ENCODE measurements at regions not wholly inside any gene's neighbourhood (a gene's known extent, or its start where the extent isn't known, plus 50 kb on each side); places are given as distances from the start of the nearest gene placed in this dataset.

GRCh38 chr17:33892717-33893591, 362.1 kb upstream of the CCL2 start:
- Histone ChIP-seq H3K9me3 (ENCODE audit: control insufficient read depth, insufficient read depth, low read length) (no peaks in the 10 kb centered on the region), H4K8ac (ENCODE audit: low read depth in 2 of 2, low read length in 2 of 2) (no peak overlapping the region), H2BK15ac (ENCODE audit: low read depth, low read length) (no peak overlapping the region), H2AK9ac (replicated peaks; ENCODE audit: low read depth, low read length, poor library complexity) (no peak overlapping the region), H4K91ac (ENCODE audit: insufficient read depth, low read depth, low read length) (no peak overlapping the region), H3K9me1 (ENCODE audit: insufficient read depth, low read length) (no peaks in the 10 kb centered on the region), H2AFZ (replicated peaks; ENCODE audit: low read length, poor library complexity) (no peak overlapping the region), H3K18ac (ENCODE audit: low read depth, low read length) (no peak overlapping the region), H2AK5ac (ENCODE audit: low read depth, low read length) (no peak overlapping the region), H3K4ac (ENCODE audit: low read depth, low read length) (no peak overlapping the region), H3K36me3 (ENCODE audit: control insufficient read depth, insufficient read depth, low read length) (no peaks in the 10 kb centered on the region), H3K4me2 (ENCODE audit: low read depth, low read length) (no peak overlapping the region), H3K79me1 (ENCODE audit: low read depth in 1 of 2, low read length in 2 of 2) (no peaks in the 10 kb centered on the region), H3K56ac (ENCODE audit: extremely low read depth, insufficient read depth, low read length) (no peak overlapping the region), H2BK20ac (ENCODE audit: low read depth, low read length) (no peak overlapping the region), H3K9ac (ENCODE audit: low read depth, low read length) (no peak overlapping the region), H2BK5ac (ENCODE audit: low read depth, low read length, poor library complexity, severe bottlenecking) (no peak overlapping the region), H4K20me1 (ENCODE audit: insufficient read depth, low read length) (no peaks in the 10 kb centered on the region), H3K14ac (replicated peaks; ENCODE audit: low read depth, low read length) (no peak overlapping the region), H3K27ac (ENCODE audit: insufficient read depth, low read length) (no peak overlapping the region), H3K4me3 (ENCODE audit: insufficient read depth, low read depth, low read length) (no peak overlapping the region), H4K5ac (ENCODE audit: low read depth, low read length) (no peak overlapping the region), H3K23ac (ENCODE audit: low read depth, low read length) (no peak overlapping the region), H3K4me1 (ENCODE audit: control insufficient read depth, insufficient read depth, low read length) (no peaks in the 10 kb centered on the region), H3K27me3 (ENCODE audit: control insufficient read depth, insufficient read depth, low read length) (no peaks in the 10 kb centered on the region), H2BK120ac (ENCODE audit: low read depth, low read length) (no peak overlapping the region)
- WGBS, 2 experiments (ENCODE audit: extremely low coverage in 2 of 2, insufficient read length in 1 of 2), result no CpG with 5 or more reads among the region's 6 CpGs
- no TSS peak for BruUV-seq (replicated peaks)
- no peak for DNase-seq
- intact Hi-C loops (cut with micrococcal nuclease), result no loop called here
- CTCF ChIA-PET, result no interaction called here
- TF ChIP-seq ELK1 (IDR thresholded peaks at IDR 0.05; ENCODE audit: borderline replicate concordance, low read depth, low read length), result no peak
- no peak for TF ChIP-seq BHLHE40 (IDR thresholded peaks at IDR 0.05; ENCODE audit: low read depth, low read length)
- POLR2A ChIA-PET (ENCODE audit: unreplicated experiment), result no interaction called here
- in situ Hi-C loops (cut with MboI; ENCODE audit: low sequenced_read_pairs), result no loop called here
- no peak for ATAC-seq (ENCODE audit: low read depth)
- dilution Hi-C loops (cut with HindIII; ENCODE audit: low sequenced_read_pairs, unreplicated experiment), result no loop called here

All from IMR-90 (cell line).